Kidney (tissue), 13 donors: ENCODE measurements at regions not wholly inside any gene's neighbourhood (a gene's known extent, or its start where the extent isn't known, plus 50 kb on each side); places are given as distances from the start of the nearest gene placed in this dataset.

ENCODE experiments used
- DNase-seq, 5 donors: peaks; one replicate each; pipeline ENCODE4 v3.0.0-alpha.2; 2013 to 2020
- FAIRE-seq: peaks from 2 replicates; lab custom pipeline; 2012; peaks lifted over from hg19 to GRCh38; lab: Jason Lieb, UNC
- H3K27ac ChIP-seq, 2 donors: one replicate each; pipeline ENCODE4 v1.7.0; 2013; ENCODE audit warnings: low read depth in 2 of 2, low read length in 2 of 2, inconsistent platforms in 1 of 2
- H3K27me3 ChIP-seq: one replicate; pipeline ENCODE4 v1.7.1; 2013; ENCODE audit warnings: low read length, inconsistent platforms; ENCODE audit not compliant: control insufficient read depth, insufficient read depth
- H3K36me3 ChIP-seq, 3 donors: one replicate each; pipeline versions ENCODE4 v1.7.0 to v1.7.1; 2013; ENCODE audit warnings: low read length in 3 of 3, control low read depth in 1 of 3, inconsistent platforms in 1 of 3; ENCODE audit not compliant: insufficient read depth in 3 of 3, control insufficient read depth in 2 of 3
- H3K4me1 ChIP-seq, 3 donors: one replicate each; pipeline versions ENCODE4 v1.7.0 to v1.7.1; 2013; ENCODE audit warnings: low read length in 3 of 3, inconsistent platforms in 1 of 3, low read depth in 1 of 3; ENCODE audit not compliant: control insufficient read depth in 2 of 3, insufficient read depth in 2 of 3
- H3K4me3 ChIP-seq, 3 donors: one replicate each; pipeline versions ENCODE4 v1.7.0 to v1.8.1; 2013; ENCODE audit warnings: low read length in 3 of 3, control low read depth in 1 of 3, inconsistent platforms in 1 of 3
- H3K9ac ChIP-seq, 3 donors: one replicate each; pipeline versions ENCODE4 v1.7.0 to v1.7.1; 2013; ENCODE audit warnings: low read length in 3 of 3, control low read depth in 1 of 3, inconsistent platforms in 1 of 3
- H3K9me3 ChIP-seq, 3 donors: one replicate each; pipeline versions ENCODE4 v1.7.0 to v1.7.1; 2013; ENCODE audit warnings: low read length in 3 of 3, control low read depth in 1 of 3, inconsistent platforms in 1 of 3; ENCODE audit not compliant: control insufficient read depth in 2 of 3, insufficient read depth in 1 of 3
- intact Hi-C: fragments of 100-400 bp; cut with DNase I; formaldehyde crosslinking; loops from one replicate; pipeline ENCODE4 v1.11.1; 2022
- TF ChIP-seq, protein P1 (sequence below): IDR thresholded peaks from 3 replicates; pipeline ENCODE4 v1.5.1; 2012; ENCODE audit warnings: mild to moderate bottlenecking, moderate library complexity, borderline replicate concordance; ENCODE audit not compliant: insufficient read depth; ENCODE audit errors: extremely low read depth
- donor health status: control.
- donor health status: control.
- donor health status: control.
- donor health status: control.
- donor health status: control.
- donor health status: DM: yes; HTN: yes; CAD: no.
- donor health status: Normal renal cell carcinoma (clear cell type).

DNA sequence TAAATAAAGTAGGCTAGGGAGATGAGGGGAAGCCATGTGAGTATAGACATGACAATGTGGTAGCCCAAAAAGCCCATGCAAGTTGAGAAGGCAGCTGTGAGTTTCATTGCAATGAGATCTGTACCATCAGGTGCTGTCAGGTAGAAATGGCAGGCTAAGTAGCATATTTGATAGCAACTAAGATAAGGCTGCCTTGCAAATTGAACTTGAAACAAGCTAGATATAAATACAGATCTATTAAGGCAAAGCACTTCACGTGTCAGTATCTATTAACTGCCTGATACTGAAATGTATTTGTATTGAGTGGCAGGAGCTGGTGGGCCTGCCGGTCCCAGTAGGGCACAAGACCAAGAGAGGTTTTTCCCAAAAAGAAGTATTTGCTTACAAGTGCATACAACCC lies 419.9 kb downstream of the TDRD15 start:
- Histone ChIP-seq H3K27ac (no peak overlapping the region), H3K9me3 (no peaks in the 10 kb centered on the region), H3K27me3 (no peaks in the 10 kb centered on the region), H3K9ac (no peak overlapping the region), H3K4me3 (no peak overlapping the region), H3K36me3 (no peaks in the 10 kb centered on the region), H3K4me1 (no peaks in the 10 kb centered on the region)
- intact Hi-C loops: no loop called here
- FAIRE-seq (no peak), DNase-seq (no peak)
- TF ChIP-seq, protein P1, sequence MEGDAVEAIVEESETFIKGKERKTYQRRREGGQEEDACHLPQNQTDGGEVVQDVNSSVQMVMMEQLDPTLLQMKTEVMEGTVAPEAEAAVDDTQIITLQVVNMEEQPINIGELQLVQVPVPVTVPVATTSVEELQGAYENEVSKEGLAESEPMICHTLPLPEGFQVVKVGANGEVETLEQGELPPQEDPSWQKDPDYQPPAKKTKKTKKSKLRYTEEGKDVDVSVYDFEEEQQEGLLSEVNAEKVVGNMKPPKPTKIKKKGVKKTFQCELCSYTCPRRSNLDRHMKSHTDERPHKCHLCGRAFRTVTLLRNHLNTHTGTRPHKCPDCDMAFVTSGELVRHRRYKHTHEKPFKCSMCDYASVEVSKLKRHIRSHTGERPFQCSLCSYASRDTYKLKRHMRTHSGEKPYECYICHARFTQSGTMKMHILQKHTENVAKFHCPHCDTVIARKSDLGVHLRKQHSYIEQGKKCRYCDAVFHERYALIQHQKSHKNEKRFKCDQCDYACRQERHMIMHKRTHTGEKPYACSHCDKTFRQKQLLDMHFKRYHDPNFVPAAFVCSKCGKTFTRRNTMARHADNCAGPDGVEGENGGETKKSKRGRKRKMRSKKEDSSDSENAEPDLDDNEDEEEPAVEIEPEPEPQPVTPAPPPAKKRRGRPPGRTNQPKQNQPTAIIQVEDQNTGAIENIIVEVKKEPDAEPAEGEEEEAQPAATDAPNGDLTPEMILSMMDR: no peak

DNA sequence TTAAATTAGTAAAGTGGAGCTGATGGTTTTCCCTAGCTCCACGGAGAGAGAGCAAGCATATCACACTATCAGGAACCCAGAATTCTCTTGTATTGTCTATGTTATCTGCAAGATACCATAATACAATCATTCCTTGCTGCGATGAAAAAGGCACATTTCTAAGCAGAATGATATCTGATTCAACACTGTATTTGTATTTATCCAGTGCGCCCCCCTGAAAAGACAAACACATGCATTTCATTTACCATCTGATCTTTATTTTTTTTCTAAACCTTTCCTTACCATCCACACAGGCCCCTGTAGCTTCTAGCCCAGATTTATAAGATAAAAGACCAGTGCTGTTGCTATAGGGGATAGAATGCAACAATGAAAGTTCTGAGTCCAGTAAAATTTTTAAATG lies 420.6 kb downstream of the TDRD15 start:
- H3K9me3 ChIP-seq: no peaks in the 10 kb centered on the region
- no peak overlapping the region for H3K9ac ChIP-seq
- intact Hi-C loops: no loop called here
- no peaks in the 10 kb centered on the region for H3K27me3 ChIP-seq
- DNase-seq (no peak), FAIRE-seq (no peak)
- H3K4me3 ChIP-seq: no peak overlapping the region
- H3K27ac ChIP-seq: no peak overlapping the region
- H3K36me3 ChIP-seq: no peaks in the 10 kb centered on the region
- TF ChIP-seq, protein P1: no peak
- H3K4me1 ChIP-seq: no peaks in the 10 kb centered on the region

DNA sequence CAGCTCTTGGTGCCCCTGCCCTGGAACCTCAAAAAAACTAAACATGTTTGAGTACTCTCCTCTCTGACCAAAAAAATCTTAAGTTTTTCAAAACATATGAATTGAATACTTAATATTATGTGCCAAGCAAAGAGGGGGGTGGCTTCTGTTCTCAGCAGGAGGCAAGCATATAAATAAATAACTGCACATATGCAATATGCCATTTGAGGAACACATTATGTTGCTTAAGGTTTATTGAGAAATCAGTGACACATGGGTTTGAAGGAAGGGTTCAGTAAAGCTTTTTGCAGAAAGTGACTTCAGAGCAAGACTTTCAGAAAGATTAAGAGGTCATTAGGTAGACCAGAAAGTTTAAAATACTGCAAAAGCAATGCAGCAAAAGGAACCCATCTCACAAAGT lies 429.2 kb downstream of the TDRD15 start:
- intact Hi-C loops: no loop called here
- FAIRE-seq: no peak
- DNase-seq: no peak
- TF ChIP-seq, protein P1: no peak
- Histone ChIP-seq H3K4me1 (no peaks in the 10 kb centered on the region), H3K27ac (no peak overlapping the region), H3K9me3 (no peaks in the 10 kb centered on the region), H3K36me3 (no peaks in the 10 kb centered on the region), H3K9ac (no peak overlapping the region), H3K27me3 (no peaks in the 10 kb centered on the region), H3K4me3 (no peak overlapping the region)

GRCh38 chr2:21559351-21559750 lies 435.6 kb downstream of the TDRD15 start:
- no peak for DNase-seq
- Histone ChIP-seq H3K9me3 (no peaks in the 10 kb centered on the region), H3K9ac (no peak overlapping the region), H3K27ac (no peak overlapping the region), H3K4me3 (no peak overlapping the region), H3K4me1 (no peaks in the 10 kb centered on the region), H3K27me3 (no peaks in the 10 kb centered on the region), H3K36me3 (no peaks in the 10 kb centered on the region)
- TF ChIP-seq, protein P1: no peak
- intact Hi-C loops: no loop called here
- FAIRE-seq: no peak
